SK-N-SH (cell line): ENCODE measurements at regions not wholly inside any gene's neighbourhood (a gene's known extent, or its start where the extent isn't known, plus 50 kb on each side); places are given as distances from the start of the nearest gene placed in this dataset.

Source experiments
- CTCF ChIA-PET: fragments of 300-600, 350-600 bp; formaldehyde crosslinking; extraction: SDS; loops from one replicate; lab custom pipeline; 2021; lab: Yijun Ruan, JAX
- POLR2A ChIA-PET: fragments of 350-600 bp; sonication (Branson Sonifier 250); formaldehyde crosslinking; extraction: SDS; loops from one replicate; lab custom pipeline; 2020; ENCODE audit warnings: antibody characterized with exemption, inconsistent platforms; lab: Yijun Ruan, JAX
- DNase-seq: peaks from one replicate; pipeline ENCODE4 v3.0.0; 2012
- H2AFZ ChIP-seq: fragments of 200-600 bp; sonication (generic); 2 replicates; pipeline ENCODE4 v1.8.1; 2016; ENCODE audit warnings: antibody characterized with exemption, mild to moderate bottlenecking, low read depth
- H3F3A ChIP-seq: fragments of 200-600 bp; sonication (generic); replicated peaks from 2 replicates; pipeline ENCODE3; 2016; ENCODE audit warnings: antibody characterized with exemption, mild to moderate bottlenecking; ENCODE audit not compliant: insufficient read depth
- H3K27ac ChIP-seq, 2 experiments: fragments of 200-500 bp in 1 of 2; fragments of 200-600 bp in 1 of 2; sonication (Bioruptor generic) in 1 of 2; sonication (generic), shearing (Covaris generic) in 1 of 2; 2 replicates each; pipeline versions ENCODE4 v1.5.1 to v1.6.1; 2014 to 2016; ENCODE audit warnings: low read depth in 2 of 2, inconsistent platforms in 1 of 2, low read length in 1 of 2, mild to moderate bottlenecking in 1 of 2, mixed read lengths in 1 of 2
- H3K27me3 ChIP-seq: fragments of 200-600 bp; sonication (generic), shearing (Covaris generic); 2 replicates; pipeline ENCODE4 v1.6.1; 2016; ENCODE audit warnings: mixed run types; ENCODE audit not compliant: insufficient read depth
- H3K36me3 ChIP-seq, 2 experiments: fragments of 200-500 bp in 1 of 2; fragments of 200-600 bp in 1 of 2; sonication (Bioruptor generic) in 1 of 2; sonication (generic) in 1 of 2; replicated peaks in 1 of 2; 2 replicates each; pipeline versions ENCODE3 to v1.5.1; 2014 to 2016; ENCODE audit warnings: low read length in 1 of 2, mild to moderate bottlenecking in 1 of 2; ENCODE audit not compliant: insufficient read depth in 2 of 2, control insufficient read depth in 1 of 2
- H3K4me1 ChIP-seq, 2 experiments: fragments of 200-500 bp in 1 of 2; fragments of 200-600 bp in 1 of 2; sonication (Bioruptor generic) in 1 of 2; sonication (generic), shearing (Covaris generic) in 1 of 2; 2 replicates each; pipeline versions ENCODE4 v1.5.1 to v1.6.1; 2014 to 2016; ENCODE audit warnings: low read depth in 1 of 2, low read length in 1 of 2, mixed run types in 1 of 2; ENCODE audit not compliant: insufficient read depth in 2 of 2, control insufficient read depth in 1 of 2
- H3K4me2 ChIP-seq: fragments of 200-600 bp; sonication (generic), shearing (Covaris generic); 2 replicates; pipeline ENCODE4 v1.6.1; 2017; ENCODE audit warnings: mixed run types
- H3K4me3 ChIP-seq, 2 experiments: fragments of 200-500 bp in 1 of 2; fragments of 200-600 bp in 1 of 2; sonication (Bioruptor generic) in 1 of 2; sonication (generic), shearing (Covaris generic) in 1 of 2; 2 replicates each; pipeline versions ENCODE4 v1.5.1 to v1.8.1; 2014 to 2016; ENCODE audit warnings: low read depth in 2 of 2, inconsistent platforms in 1 of 2, low read length in 1 of 2, mild to moderate bottlenecking in 1 of 2, mixed read lengths in 1 of 2, moderate library complexity in 1 of 2
- H3K79me2 ChIP-seq: fragments of 200-600 bp; sonication (generic); 2 replicates; pipeline ENCODE4 v1.8.1; 2017; ENCODE audit warnings: mild to moderate bottlenecking; ENCODE audit not compliant: insufficient read depth
- H3K9ac ChIP-seq: fragments of 200-600 bp; sonication (generic); 2 replicates; pipeline ENCODE4 v1.6.1; 2017; ENCODE audit warnings: mixed run types
- H3K9me2 ChIP-seq: fragments of 200-600 bp; sonication (generic); 2 replicates; pipeline ENCODE4 v1.6.1; 2017; ENCODE audit warnings: mixed run types
- H3K9me3 ChIP-seq: fragments of 200-600 bp; sonication (generic); 2 replicates; pipeline ENCODE4 v1.6.1; 2017; ENCODE audit warnings: mixed run types, mild to moderate bottlenecking, moderate library complexity
- H4K20me1 ChIP-seq: fragments of 200-600 bp; sonication (generic); 2 replicates; pipeline ENCODE4 v1.6.1; 2017; ENCODE audit warnings: mild to moderate bottlenecking, mixed run types; ENCODE audit not compliant: insufficient read depth
- CTCF ChIP-seq: fragments of 200-600 bp; sonication (generic); IDR thresholded peaks from 2 replicates; pipeline ENCODE4 v1.6.1; 2017; ENCODE audit warnings: antibody characterized with exemption, mild to moderate bottlenecking, moderate library complexity
- ELF1 ChIP-seq: IDR thresholded peaks from 2 replicates; pipeline ENCODE4 v1.4.0; 2012
- EP300 ChIP-seq, 2 experiments: IDR thresholded peaks; 2 replicates each; pipeline versions ENCODE4 v1.4.0 to v1.6.1; 2012; ENCODE audit warnings: borderline replicate concordance in 1 of 2, low read depth in 1 of 2, low read length in 1 of 2
- EZH2phosphoT487 ChIP-seq: fragments of 200-600 bp; sonication (generic); IDR thresholded peaks from 2 replicates; pipeline ENCODE4 v1.6.1; 2017; ENCODE audit warnings: low read depth, mixed run types, mild to moderate bottlenecking, antibody characterized with exemption, moderate library complexity, borderline replicate concordance
- FOXJ3 ChIP-seq: sonication (generic); formaldehyde crosslinking; IDR thresholded peaks from 2 replicates; pipeline ENCODE4 v1.5.1; 2020; ENCODE audit warnings: mild to moderate bottlenecking, missing genetic modification reagents
- IRF3 ChIP-seq: fragments of 150-350 bp; IDR thresholded peaks from 2 replicates; pipeline ENCODE4 v1.6.1; 2016; ENCODE audit warnings: mild to moderate bottlenecking, low read depth, low read length
- JUND ChIP-seq: IDR thresholded peaks from 2 replicates; pipeline ENCODE4 v1.4.0; 2012
- MAX ChIP-seq: IDR thresholded peaks from 2 replicates; pipeline ENCODE4 v1.4.0; 2012; ENCODE audit warnings: low read depth
- MEF2A ChIP-seq: IDR thresholded peaks from 2 replicates; pipeline ENCODE4 v1.4.0; 2012; ENCODE audit warnings: low read depth, borderline replicate concordance
- MXI1 ChIP-seq: IDR thresholded peaks from 2 replicates; pipeline ENCODE4 v1.6.1; 2012; ENCODE audit warnings: mild to moderate bottlenecking, low read depth, low read length, improper control_type of control experiment
- NFIC ChIP-seq: IDR thresholded peaks from 2 replicates; pipeline ENCODE4 v1.4.0; 2012; ENCODE audit warnings: borderline replicate concordance
- NRF1 ChIP-seq: IDR thresholded peaks from 2 replicates; pipeline ENCODE4 v1.6.1; 2012; ENCODE audit warnings: low read depth, mild to moderate bottlenecking, low read length
- PBX3 ChIP-seq: IDR thresholded peaks from 2 replicates; pipeline ENCODE4; 2012
- RCOR1 ChIP-seq: fragments of 150-350 bp; IDR thresholded peaks from 2 replicates; pipeline ENCODE4 v1.6.1; 2017; ENCODE audit warnings: antibody characterized with exemption, low read length
- RFX5 ChIP-seq: IDR thresholded peaks from 2 replicates; pipeline ENCODE4 v1.6.1; 2012; ENCODE audit warnings: mild to moderate bottlenecking, improper control_type of control experiment, low read length
- RXRA ChIP-seq: IDR thresholded peaks from 2 replicates; pipeline ENCODE4 v1.4.0; 2012; ENCODE audit warnings: low read depth, mild to moderate bottlenecking, borderline replicate concordance
- SIN3A ChIP-seq: IDR thresholded peaks from 2 replicates; pipeline ENCODE4 v1.6.1; 2012; ENCODE audit warnings: low read depth, mild to moderate bottlenecking, low read length, moderate library complexity, borderline replicate concordance
- SMC3 ChIP-seq: IDR thresholded peaks from 2 replicates; pipeline ENCODE4 v1.6.1; 2012; ENCODE audit warnings: low read depth, low read length, improper control_type of control experiment
- TCF12 ChIP-seq: IDR thresholded peaks from 2 replicates; pipeline ENCODE4 v1.4.0; 2012
- TEAD4 ChIP-seq: IDR thresholded peaks from 2 replicates; pipeline ENCODE4 v1.4.0; 2012; ENCODE audit warnings: mild to moderate bottlenecking, borderline replicate concordance; ENCODE audit not compliant: insufficient read depth
- USF1 ChIP-seq: IDR thresholded peaks from 2 replicates; pipeline ENCODE4 v1.4.0; 2012; ENCODE audit warnings: low read depth, borderline replicate concordance
- YY1 ChIP-seq: IDR thresholded peaks from 2 replicates; pipeline ENCODE4 v1.4.0; 2012; ENCODE audit warnings: low read depth, mild to moderate bottlenecking
- ZBTB33 ChIP-seq: IDR thresholded peaks from 2 replicates; pipeline ENCODE4 v1.4.0; 2012; ENCODE audit warnings: low read depth, borderline replicate concordance
- WGBS: methylation state at CpG from one replicate; pipeline ENCODE4 v1.1.6; 2017; ENCODE audit warnings: low lambda C conversion rate; 5-methylcytosine and 5-hydroxymethylcytosine counted together

GRCh38 chr13:40480915-40481516 is 185.4 kb downstream of the FOXO1 start:
- H3K4me2 ChIP-seq: no peak overlapping the region
- H3K27me3 ChIP-seq: no peaks in the 10 kb centered on the region
- H2AFZ ChIP-seq: no peak overlapping the region
- no peaks in the 10 kb centered on the region for H3K36me3 ChIP-seq
- H3K4me3 ChIP-seq: no peak overlapping the region
- DNase-seq: no peak
- no peak overlapping the region for H3K27ac ChIP-seq
- CTCF ChIA-PET: interaction anchor here (1.2 kb wide), 1 partner anchor 10 kb away, joined by 3 read pairs; no protein-coding TSS in a partner anchor
- no peaks in the 10 kb centered on the region for H3F3A ChIP-seq
- no peaks in the 10 kb centered on the region for H3K79me2 ChIP-seq
- TF ChIP-seq RXRA (no peak), NFIC (no peak), MEF2A (no peak), TCF12 (no peak), RCOR1 (no peak), JUND (no peak), USF1 (no peak), MXI1 (no peak), EP300 (IDR thresholded peaks at IDR 0.05; ENCODE audit: borderline replicate concordance in 1 of 2, low read depth in 1 of 2, low read length in 1 of 2) (no peak), CTCF (no peak), NRF1 (no peak), EZH2phosphoT487 (no peak), PBX3 (no peak)
- peaks cover 0 to 5% of the 10 kb centered on the region in 2 experiments; a peak in 1 of 4 replicates for H3K4me1 ChIP-seq
- POLR2A ChIA-PET: no interaction called here
- H3K9me2 ChIP-seq: no peaks in the 10 kb centered on the region
- 73% methylated on average over 8 of the region's 12 CpGs for WGBS
- H4K20me1 ChIP-seq: no peaks in the 10 kb centered on the region
- no peaks in the 10 kb centered on the region for H3K9me3 ChIP-seq
- H3K9ac ChIP-seq: no peak overlapping the region

- no peak overlapping the region for H3K9ac ChIP-seq
- no peaks in the 10 kb centered on the region for H3K79me2 ChIP-seq
- no peaks in the 10 kb centered on the region for H3F3A ChIP-seq
- no peak overlapping the region for H3K4me2 ChIP-seq
- ChIA-PET POLR2A (no interaction called here), CTCF (no interaction called here)
- no peaks in the 10 kb centered on the region for H3K9me2 ChIP-seq
- no peaks in the 10 kb centered on the region for H3K27me3 ChIP-seq
- no peaks in the 10 kb centered on the region for H3K4me1 ChIP-seq
- 86% methylated on average over 6 of the region's 13 CpGs for WGBS
- no peak overlapping the region for H3K27ac ChIP-seq
- no peaks in the 10 kb centered on the region for H4K20me1 ChIP-seq
- H3K4me3 ChIP-seq: no peak overlapping the region
- DNase-seq: no peak
- no peak overlapping the region for H2AFZ ChIP-seq
- no peaks in the 10 kb centered on the region for H3K36me3 ChIP-seq
- H3K9me3 ChIP-seq: no peaks in the 10 kb centered on the region
- TF ChIP-seq IRF3: no peak
- no peak for TF ChIP-seq MAX
- TF ChIP-seq SMC3: no peak
- TF ChIP-seq ZBTB33: no peak
- no peak for TF ChIP-seq NFIC
- no peak for TF ChIP-seq YY1
- no peak for TF ChIP-seq TEAD4
- no peak for TF ChIP-seq MXI1
- TF ChIP-seq EZH2phosphoT487: no peak
- no peak for TF ChIP-seq JUND
- no peak for TF ChIP-seq RFX5
- TF ChIP-seq SIN3A: no peak
- no peak for TF ChIP-seq ELF1
- TF ChIP-seq FOXJ3: no peak
Observed at GRCh38 chr13:40483601-40484000, 182.8 kb downstream of the FOXO1 start.
